EH (cell line): ENCODE measurements at regions not wholly inside any gene's neighbourhood (a gene's known extent, or its start where the extent isn't known, plus 50 kb on each side); places are given as distances from the start of the nearest gene placed in this dataset.
A peak's percentile ranks its signal among the peaks of the same experiment; 100 is the strongest.
"Not testable (repeated sequence)": the region's sequence is repeated elsewhere in the genome, so short reads cannot be mapped to it uniquely, and the experiment has no call there.

Experiments used
- DNase-seq: peaks from one replicate; pipeline ENCODE4 v3.0.0-alpha.2; 2015; ENCODE audit warnings: low read depth

DNA sequence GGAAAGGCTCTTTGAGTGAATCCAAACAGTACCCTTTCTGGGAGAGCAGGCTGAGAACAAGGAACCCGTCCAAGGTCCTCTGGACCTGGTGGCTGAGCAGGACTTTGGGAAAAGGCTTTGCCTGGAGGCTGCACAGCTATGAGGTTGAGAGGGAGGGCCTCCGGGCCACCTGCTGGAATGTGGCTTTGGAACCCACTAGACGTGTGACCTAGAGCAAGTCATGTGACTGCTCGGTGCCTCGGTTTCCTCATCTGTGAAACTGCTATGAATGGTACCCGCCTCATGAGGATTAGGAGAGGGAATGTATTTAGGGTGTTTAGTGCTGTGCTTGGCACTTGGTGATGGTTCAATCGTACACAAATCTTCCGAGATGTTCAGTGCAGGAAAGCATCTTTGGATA is 50.4 kb downstream of the HAPSTR1 start:
- DNase-seq, result no peak

DNA sequence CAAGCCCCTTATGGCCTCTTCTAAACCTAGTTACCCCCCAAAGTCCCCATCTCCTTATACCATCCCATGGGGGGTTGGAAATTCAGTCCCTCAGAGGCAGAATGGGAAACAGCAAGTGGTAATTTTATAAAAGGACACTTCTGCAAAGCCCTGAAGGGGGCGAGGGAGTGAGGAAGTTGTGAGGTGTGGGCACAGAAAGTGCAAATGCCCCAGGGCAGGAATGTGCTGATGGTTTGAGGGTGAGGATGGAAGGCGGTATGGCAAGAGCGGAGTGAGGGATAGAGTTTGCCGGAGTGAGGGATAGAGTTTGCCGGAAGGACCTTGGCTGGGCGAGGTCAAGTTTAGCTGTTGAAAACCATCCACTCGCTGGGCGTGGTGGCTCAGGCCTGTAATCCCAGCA is 52.7 kb downstream of the HAPSTR1 start:
- no peak for DNase-seq

DNA sequence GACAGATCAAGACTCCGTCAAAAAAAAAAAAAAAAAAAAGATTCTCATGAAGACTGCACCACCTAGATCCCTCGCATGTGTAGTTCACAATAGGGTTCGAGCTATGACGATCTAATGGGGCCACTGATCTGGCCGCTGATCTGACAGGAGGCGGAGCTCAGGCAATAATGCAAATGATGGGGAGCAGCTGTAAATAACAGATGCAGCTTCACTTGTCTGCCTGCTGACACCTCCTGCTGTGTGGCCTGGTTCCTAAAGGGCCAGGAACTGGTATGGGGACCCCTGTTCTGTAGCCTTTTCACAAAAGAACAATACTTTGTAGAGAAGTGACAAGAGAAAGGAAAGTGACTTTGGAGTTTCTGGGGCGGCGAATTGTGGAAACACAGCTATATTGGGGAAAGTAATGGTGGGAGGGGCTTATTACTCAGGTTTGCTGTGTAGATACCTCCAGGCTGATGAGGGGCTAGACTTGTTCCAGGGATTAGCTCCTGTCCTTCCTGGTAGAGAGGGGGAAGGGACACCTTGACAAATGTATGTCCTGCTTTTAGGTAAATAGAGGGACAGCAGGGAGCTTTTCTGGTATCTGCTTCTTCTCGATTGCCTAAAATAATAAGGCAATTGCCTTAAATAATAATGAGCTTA is 57.1 kb downstream of the HAPSTR1 start:
- DNase-seq, result no peak

- no peak for DNase-seq
Measured at GRCh38 chr16:9151074-9151473, 59.6 kb downstream of the HAPSTR1 start.

DNA sequence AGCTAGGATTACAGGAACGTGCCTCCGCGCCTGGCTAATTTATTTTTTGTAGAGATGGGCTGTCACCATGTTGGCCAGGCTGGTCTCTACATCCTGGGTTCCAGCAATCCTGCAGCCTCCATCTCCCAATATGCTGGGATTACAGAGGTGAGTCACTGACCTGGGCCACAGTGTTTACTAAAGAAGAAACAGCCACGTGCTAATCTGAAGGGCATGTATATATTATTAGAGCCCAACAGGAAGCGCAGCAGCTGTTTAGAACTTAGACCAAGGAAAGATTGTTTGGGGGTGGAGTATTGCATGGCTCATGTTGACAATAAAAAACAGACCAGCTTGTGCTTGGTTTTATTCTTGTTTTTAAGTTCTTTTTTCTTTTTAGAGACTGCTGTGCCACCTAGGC is 60.2 kb downstream of the HAPSTR1 start:
- DNase-seq, result peak; percentile 56

DNA sequence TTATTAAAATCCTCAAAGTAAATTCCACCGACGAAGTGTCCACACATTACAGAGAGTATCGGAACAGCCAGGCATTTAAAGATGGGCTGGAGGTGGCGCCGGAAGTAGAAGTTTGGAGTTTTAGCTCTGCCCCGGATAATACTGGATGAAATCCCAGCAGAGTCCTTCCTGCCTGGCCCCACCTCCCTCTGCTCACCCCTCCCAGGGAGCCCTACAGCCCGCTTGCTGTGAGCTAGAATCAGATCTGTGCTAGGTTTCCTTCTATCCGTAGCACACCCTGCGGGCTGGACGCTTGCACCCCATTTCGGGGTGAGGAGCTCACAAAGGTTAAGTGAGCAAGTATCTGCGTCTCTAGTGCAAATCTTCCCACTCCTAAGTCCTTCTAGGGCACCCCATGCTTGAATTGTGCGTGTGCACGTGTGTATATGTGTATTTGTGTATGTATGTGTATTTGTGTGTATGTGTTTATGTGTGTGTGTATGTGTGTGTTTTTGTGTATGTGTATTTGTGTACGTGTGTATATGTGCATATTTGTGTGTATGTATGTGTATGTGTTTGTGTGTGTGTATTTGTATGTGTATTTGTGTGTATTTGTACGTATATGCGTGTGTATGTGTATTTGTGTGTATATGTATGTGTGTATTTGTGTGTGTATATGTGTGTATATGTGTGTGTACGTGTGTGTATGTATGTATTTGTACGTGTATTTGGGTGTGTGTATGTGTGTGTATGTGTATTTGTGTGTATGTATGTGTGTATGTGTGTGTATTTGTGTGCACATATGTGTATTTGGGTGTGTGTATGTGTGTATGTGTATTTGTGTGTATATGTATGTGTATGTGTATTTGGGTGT is 61.4 kb downstream of the HAPSTR1 start:
- no peak for DNase-seq

GRCh38 chr16:9153502-9153864 is 62.0 kb downstream of the HAPSTR1 start:
- DNase-seq, result no peak

DNA sequence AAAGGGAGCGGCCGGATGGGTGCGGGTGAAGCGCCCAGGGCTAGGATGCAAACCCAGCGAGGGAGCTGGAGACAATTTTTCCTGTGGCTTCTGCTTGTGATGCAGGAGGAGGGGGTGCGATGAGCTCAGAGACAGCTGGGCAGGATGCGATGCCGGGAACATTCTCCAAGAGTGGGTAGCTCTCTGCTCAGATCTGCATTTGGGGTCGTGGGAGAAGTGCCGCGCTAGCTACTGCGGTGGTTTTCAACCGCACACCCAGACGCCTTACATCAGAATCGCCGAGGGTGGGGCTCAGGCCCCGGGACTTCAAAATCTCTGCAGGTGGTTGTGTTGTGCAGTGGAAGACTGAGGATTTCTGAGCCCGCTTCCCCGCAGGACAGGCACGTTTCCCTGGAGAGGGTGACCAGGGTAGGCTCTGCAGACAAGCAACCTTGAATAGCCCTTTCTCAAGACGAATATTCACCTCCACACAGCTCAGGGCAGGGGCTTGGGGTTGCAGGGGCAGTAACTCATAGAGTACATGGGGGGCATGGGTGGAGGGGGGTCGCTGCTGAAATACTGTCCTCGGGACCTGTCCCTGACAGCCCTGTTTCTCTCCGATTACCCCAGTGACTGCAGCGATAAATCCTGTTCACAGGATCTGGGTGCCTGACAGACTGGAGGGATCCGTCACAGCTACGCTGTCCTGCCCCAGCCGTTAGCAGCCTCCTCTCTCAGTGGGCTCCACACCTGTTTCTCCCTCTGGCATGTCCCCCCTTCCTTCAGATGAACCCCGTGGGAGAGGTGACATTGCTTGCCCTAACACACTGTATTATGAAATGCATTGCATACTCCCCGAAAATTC is 63.3 kb downstream of the HAPSTR1 start:
- no peak for DNase-seq

DNA sequence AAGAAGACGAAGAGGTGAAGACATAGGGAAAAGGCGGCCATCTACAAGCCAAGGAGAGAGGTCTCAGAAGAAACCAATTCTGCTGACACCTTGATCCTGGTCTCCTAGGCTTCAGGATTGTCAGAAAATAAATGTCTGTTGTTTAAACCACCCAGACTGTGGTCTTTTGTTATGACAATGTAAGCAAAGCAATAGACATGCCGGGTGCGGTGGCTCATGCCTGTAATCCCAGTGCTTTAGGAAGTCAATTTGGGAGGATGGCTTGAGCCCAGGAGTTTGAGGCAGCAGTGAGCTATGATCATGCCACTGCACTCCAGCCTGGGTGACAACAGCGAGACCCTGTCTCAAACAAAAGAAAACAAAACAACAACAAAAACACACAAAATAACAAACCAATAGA is 64.4 kb downstream of the HAPSTR1 start:
- DNase-seq, result no peak

- peak; percentile 60 for DNase-seq
Measured at GRCh38 chr16:9159839-9160550, 68.6 kb downstream of the HAPSTR1 start.

DNA sequence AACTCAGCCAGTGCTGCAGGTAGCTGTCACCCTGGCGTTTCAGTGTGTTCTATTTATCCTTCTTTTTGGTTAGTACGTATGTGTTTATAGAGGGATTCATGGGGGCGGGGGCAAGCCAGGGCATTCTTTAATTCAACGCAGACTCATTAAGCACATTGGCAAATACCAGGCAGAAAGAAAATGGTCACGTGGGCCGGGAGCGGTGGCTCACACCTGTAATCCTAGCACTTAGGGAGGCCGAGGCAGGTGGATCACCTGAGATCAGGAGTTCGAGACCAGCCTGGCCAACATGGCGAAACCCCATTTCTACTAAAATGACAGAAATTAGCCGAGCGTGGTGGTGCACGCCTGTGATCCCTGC is 69.1 kb downstream of the HAPSTR1 start:
- DNase-seq, result no peak

- DNase-seq, result no peak
Measured at GRCh38 chr16:9165681-9166080, 74.2 kb downstream of the HAPSTR1 start.

- DNase-seq, result not testable (repeated sequence)
Measured at GRCh38 chr16:9166326-9166993, 75.0 kb downstream of the HAPSTR1 start.

GRCh38 chr16:9169094-9169493 is 77.7 kb downstream of the HAPSTR1 start:
- no peak for DNase-seq

DNA sequence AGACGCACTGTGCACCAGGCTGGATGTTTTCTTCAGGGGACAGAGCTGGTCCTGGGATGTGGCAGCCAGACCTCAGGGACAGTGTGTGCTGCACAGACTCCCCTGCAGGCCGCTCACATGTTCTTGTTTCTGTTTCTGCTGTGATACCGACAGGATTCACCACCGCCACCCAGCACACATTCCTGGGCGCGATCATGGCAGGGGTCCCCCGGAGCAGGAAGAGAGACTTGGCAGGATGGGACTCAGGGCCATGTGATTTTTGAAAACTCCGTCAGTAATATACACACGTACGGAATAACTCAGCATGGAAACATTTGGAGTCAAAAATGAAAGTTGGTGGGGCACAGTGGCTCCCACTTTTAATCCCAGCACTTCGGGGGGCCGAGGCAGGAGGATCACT is 79.0 kb downstream of the HAPSTR1 start:
- DNase-seq, result peak; percentile 36

DNA sequence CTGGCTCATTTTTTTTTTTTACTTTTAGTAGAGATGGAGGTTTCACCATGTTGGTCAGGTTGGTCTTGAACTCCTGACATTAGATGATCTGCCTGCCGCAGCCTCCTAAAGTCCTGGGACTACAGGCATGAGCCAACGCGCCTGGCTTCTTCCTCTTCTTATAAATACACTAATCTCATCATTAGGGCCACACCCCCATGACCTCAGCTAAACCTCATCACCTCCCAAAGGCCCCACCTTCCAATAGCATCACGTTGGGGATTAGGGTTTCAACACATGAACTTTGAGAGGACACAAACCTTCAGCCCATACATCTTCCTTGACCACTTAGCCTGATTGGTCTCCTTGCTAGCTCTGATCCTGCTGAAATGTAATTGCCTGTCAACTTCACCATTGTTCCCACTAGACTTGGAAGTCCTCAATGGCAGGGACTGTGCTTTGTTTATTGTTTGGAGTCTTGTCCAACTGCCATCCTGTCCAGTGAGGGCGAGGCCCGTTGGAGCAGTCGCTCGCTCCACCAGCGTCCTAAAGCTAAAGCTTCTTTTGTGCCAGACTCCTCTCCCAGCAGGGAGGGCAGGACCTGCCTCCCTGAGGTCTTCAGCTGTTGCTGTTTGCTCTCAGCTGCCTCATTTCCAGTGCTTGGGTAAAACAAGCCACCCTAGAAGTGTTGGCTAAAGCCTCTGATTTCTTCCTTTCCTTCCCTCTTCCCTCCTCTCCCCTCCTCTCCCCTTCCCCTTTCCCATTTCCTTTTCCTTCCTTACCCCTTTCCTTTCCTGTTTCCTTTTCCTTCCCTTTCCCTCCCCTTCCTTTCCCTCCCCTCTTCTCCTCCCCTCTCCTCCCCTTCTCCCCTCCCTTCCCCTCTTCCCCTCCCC is 85.3 kb downstream of the HAPSTR1 start:
- no peak for DNase-seq

DNA sequence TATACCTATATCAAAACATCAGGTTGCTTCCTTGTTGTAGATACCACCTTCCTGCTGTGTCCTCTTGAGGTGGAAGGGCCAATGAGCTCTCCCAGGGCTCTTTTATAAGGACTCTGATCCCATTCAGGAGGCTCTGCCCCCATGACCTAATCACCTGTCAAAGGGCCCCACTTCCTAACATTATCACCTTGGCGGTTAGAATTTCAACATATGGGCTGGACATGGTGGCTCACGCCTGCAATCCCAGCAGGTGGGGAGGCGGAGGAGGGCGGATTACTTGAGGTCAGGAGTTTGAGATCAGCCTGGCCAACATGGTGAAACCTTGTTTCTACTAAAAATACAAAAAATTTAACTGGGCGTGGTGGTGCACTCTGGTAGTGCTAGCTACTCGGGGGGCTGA is 86.4 kb downstream of the HAPSTR1 start:
- no peak for DNase-seq

GRCh38 chr16:9183682-9184353 is 92.4 kb downstream of the HAPSTR1 start:
- DNase-seq, result no peak

DNA sequence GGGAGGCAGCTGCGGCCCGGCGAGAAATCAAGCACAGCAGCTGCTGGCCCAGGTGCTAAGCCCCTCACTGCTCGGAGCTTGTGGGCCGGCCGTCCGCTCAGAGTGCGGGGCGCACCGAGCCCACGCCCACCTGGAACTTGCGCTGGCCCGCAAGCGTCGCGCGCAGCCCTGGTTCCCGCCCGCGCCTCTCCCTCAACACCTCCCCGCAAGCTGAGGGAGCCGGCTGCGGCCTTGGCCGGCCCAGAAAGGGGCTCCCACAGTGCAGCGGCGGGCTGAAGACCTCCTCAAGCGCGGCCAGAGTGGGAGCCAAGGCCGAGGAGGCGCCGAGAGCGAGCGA is 92.9 kb downstream of the HAPSTR1 start:
- DNase-seq, result no peak

DNA sequence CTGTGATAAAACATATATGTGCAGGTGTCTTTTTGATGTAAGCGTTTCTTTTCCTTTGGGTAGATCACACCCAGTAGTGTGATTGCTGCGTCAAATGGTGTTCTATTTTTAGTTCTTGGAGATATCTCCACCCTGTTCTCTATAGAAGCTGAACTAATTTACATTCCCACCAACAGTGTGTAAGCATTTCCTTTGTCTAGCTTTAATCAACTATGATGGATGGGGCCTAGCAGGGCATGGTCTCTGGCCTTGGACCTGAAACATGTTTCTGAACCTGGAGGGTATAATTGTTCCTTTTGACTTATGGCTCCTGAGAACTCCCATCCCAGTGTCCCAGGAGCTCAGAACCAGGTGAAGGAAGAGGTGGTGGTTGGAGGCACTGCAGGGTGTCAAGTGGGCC is 93.9 kb downstream of the HAPSTR1 start:
- no peak for DNase-seq
